ENCODE measurements at regions not wholly inside any gene's neighbourhood (a gene's known extent, or its start where the extent isn't known, plus 50 kb on each side); places are given as distances from the start of the nearest gene placed in this dataset.

DNA sequence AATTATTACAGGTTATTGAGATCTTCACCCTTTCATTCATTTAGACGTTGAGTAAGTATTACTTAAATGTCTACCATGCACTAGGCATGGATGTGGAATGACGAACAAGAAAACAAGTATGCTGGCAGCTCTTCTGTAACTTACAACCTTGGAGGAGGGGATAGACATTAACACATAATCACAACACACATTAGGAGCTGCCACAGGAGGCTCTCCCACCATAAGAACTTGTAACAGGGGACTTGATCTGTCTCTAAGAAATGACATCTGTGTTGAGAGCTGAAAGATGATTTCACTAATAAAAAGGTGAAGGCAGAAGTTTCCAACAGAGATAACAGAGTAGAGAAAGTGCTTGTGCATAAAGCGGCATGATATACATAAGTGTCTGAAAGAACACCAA, 384.7 kb upstream of the ZEB2 start:
- TF ChIP-seq, protein P1, sequence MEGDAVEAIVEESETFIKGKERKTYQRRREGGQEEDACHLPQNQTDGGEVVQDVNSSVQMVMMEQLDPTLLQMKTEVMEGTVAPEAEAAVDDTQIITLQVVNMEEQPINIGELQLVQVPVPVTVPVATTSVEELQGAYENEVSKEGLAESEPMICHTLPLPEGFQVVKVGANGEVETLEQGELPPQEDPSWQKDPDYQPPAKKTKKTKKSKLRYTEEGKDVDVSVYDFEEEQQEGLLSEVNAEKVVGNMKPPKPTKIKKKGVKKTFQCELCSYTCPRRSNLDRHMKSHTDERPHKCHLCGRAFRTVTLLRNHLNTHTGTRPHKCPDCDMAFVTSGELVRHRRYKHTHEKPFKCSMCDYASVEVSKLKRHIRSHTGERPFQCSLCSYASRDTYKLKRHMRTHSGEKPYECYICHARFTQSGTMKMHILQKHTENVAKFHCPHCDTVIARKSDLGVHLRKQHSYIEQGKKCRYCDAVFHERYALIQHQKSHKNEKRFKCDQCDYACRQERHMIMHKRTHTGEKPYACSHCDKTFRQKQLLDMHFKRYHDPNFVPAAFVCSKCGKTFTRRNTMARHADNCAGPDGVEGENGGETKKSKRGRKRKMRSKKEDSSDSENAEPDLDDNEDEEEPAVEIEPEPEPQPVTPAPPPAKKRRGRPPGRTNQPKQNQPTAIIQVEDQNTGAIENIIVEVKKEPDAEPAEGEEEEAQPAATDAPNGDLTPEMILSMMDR (IDR thresholded peaks at IDR 0.05): no peak
- TF ChIP-seq EP300 (IDR thresholded peaks at IDR 0.05): no peak
- no peak for TF ChIP-seq POLR2A (IDR thresholded peaks at IDR 0.05)
